Neural crest cell (in vitro differentiated cells): ENCODE measurements at regions not wholly inside any gene's neighbourhood (a gene's known extent, or its start where the extent isn't known, plus 50 kb on each side); places are given as distances from the start of the nearest gene placed in this dataset.

Experiments used
- DNase-seq: peaks from one replicate; pipeline ENCODE4 v3.0.0; 2021; ENCODE audit warnings: low read depth, mixed read lengths, low spot score
- H3K27ac Mint-ChIP-seq: one replicate; pipeline ENCODE4 v1.8.0; 2021; ENCODE audit warnings: mild to moderate bottlenecking, mixed read lengths; ENCODE audit not compliant: unreplicated experiment
- H3K27me3 Mint-ChIP-seq: 2 replicates; pipeline ENCODE4 v1.8.0; 2021; ENCODE audit warnings: low read depth, mild to moderate bottlenecking, mixed read lengths
- H3K36me3 Mint-ChIP-seq: 2 replicates; pipeline ENCODE4 v1.8.0; 2021; ENCODE audit warnings: low read depth, mild to moderate bottlenecking, mixed read lengths
- H3K4me1 Mint-ChIP-seq: 2 replicates; pipeline ENCODE4 v1.8.0; 2021; ENCODE audit warnings: mixed read lengths
- H3K4me3 Mint-ChIP-seq: one replicate; pipeline ENCODE4 v1.8.0; 2021; ENCODE audit warnings: mild to moderate bottlenecking, mixed read lengths
- H3K9me3 Mint-ChIP-seq: 2 replicates; pipeline ENCODE4 v1.8.0; 2021; ENCODE audit warnings: mixed read lengths
- TF ChIP-seq, protein P1 (sequence below): fragments of 200-600 bp; sonication (generic); conservative IDR thresholded peaks from 2 replicates; pipeline ENCODE4 v1.5.0; 2021; ENCODE audit warnings: antibody characterized with exemption, mild to moderate bottlenecking

DNA sequence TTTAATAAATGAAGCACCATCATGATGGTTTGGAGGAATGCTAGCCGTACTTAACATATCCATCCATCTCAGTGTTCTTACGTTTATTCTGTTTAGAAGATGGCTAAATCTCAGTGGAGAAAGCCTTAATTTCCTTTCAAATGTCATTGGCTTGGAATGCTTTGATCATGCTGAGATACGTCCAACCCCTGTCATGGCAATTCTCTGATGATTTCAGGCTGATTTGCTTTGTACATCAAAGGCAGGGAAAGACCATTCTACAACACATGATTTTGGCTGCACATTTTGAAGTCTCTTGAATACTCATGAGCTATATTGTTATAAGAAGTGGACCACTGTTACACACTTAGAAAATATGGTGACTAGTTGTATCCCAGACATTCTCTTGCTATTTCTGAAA, 1048.4 kb downstream of the MAT2B start:
- H3K27ac Mint-ChIP-seq, result no peak overlapping the region
- no peaks in the 10 kb centered on the region for H3K36me3 Mint-ChIP-seq

GRCh38 chr5:164555809-164556208, 1050.4 kb downstream of the MAT2B start:
- H3K4me3 Mint-ChIP-seq, result no peak overlapping the region
- no peaks in the 10 kb centered on the region for H3K4me1 Mint-ChIP-seq
- no peak overlapping the region for H3K27ac Mint-ChIP-seq
- no peaks in the 10 kb centered on the region for H3K27me3 Mint-ChIP-seq
- no peaks in the 10 kb centered on the region for H3K9me3 Mint-ChIP-seq
- TF ChIP-seq, protein P1, sequence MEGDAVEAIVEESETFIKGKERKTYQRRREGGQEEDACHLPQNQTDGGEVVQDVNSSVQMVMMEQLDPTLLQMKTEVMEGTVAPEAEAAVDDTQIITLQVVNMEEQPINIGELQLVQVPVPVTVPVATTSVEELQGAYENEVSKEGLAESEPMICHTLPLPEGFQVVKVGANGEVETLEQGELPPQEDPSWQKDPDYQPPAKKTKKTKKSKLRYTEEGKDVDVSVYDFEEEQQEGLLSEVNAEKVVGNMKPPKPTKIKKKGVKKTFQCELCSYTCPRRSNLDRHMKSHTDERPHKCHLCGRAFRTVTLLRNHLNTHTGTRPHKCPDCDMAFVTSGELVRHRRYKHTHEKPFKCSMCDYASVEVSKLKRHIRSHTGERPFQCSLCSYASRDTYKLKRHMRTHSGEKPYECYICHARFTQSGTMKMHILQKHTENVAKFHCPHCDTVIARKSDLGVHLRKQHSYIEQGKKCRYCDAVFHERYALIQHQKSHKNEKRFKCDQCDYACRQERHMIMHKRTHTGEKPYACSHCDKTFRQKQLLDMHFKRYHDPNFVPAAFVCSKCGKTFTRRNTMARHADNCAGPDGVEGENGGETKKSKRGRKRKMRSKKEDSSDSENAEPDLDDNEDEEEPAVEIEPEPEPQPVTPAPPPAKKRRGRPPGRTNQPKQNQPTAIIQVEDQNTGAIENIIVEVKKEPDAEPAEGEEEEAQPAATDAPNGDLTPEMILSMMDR, result no peak
- H3K36me3 Mint-ChIP-seq, result no peaks in the 10 kb centered on the region
- no peak for DNase-seq

More for the DNA sequence above, 1048.4 kb downstream of the MAT2B start:
- Mint-ChIP-seq H3K27me3 (no peaks in the 10 kb centered on the region), H3K4me3 (no peak overlapping the region), H3K4me1 (no peaks in the 10 kb centered on the region), H3K9me3 (no peaks in the 10 kb centered on the region)
- TF ChIP-seq, protein P1, result no peak
- no peak for DNase-seq

DNA sequence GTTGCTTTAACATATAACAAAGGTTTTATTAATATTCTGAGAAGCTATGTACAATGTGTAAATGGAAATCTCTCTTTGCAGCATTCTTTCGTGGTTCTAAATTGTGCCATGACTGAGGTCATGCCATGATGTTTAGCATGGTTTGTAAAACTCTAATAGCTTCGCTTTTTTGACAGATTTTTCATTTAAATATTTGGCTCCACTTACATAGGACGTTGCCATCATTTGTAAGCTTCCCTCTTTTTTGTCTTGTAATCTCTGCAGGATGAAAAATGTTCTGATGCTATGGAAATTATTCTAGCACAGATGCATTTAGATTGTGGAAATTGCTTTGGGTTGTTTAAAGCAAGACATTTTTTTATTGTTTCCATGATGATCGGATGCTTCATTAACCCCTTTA, 1054.8 kb downstream of the MAT2B start:
- DNase-seq, result no peak
- Mint-ChIP-seq H3K4me3 (no peak overlapping the region), H3K9me3 (no peaks in the 10 kb centered on the region), H3K36me3 (no peaks in the 10 kb centered on the region), H3K27me3 (no peaks in the 10 kb centered on the region), H3K27ac (no peak overlapping the region), H3K4me1 (no peaks in the 10 kb centered on the region)
- TF ChIP-seq, protein P1, result no peak

GRCh38 chr5:164561933-164562872, 1056.8 kb downstream of the MAT2B start:
- Mint-ChIP-seq H3K27ac (no peak overlapping the region), H3K27me3 (no peaks in the 10 kb centered on the region), H3K4me1 (no peaks in the 10 kb centered on the region), H3K36me3 (no peaks in the 10 kb centered on the region), H3K4me3 (no peak overlapping the region), H3K9me3 (no peaks in the 10 kb centered on the region)
- TF ChIP-seq, protein P1, result no peak
- DNase-seq, result no peak

- Mint-ChIP-seq H3K36me3 (no peaks in the 10 kb centered on the region), H3K9me3 (no peaks in the 10 kb centered on the region), H3K27ac (no peak overlapping the region), H3K4me1 (no peaks in the 10 kb centered on the region), H3K27me3 (no peaks in the 10 kb centered on the region), H3K4me3 (no peak overlapping the region)
- TF ChIP-seq, protein P1, result no peak
- no peak for DNase-seq
Observed at GRCh38 chr5:164563370-164563769, 1058.0 kb downstream of the MAT2B start.
